ENCODE measurements at regions not wholly inside any gene's neighbourhood (a gene's known extent, or its start where the extent isn't known, plus 50 kb on each side); places are given as distances from the start of the nearest gene placed in this dataset.

DNA sequence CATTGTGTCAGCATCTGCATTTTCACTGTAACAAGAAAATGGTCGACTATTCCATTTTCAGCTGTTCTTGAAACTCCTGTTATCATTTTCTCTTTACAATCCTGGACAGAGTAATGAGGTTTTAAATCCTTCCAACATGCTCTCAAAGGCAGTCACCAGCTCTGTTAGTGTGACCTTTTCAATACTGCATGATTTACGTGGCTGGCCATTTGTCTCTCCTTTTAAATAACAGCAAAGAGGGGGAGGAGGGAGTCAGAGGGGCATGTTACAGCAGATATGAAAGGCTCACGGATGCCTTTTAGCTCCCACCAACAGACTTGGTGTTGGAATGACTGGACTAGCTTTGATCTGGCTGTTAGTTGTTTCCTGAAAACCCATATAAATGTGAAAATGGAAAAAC is 1251.2 kb downstream of the AACS start:
- TF ChIP-seq CTCF (conservative IDR thresholded peaks at IDR 0.05) (no peak), ZFX (IDR thresholded peaks at IDR 0.05) (no peak)
